IMR-90 (cell line): ENCODE measurements at regions not wholly inside any gene's neighbourhood (a gene's known extent, or its start where the extent isn't known, plus 50 kb on each side); places are given as distances from the start of the nearest gene placed in this dataset.
"Not testable (repeated sequence)": the region's sequence is repeated elsewhere in the genome, so short reads cannot be mapped to it uniquely, and the experiment has no call there.

Experiments used
- ATAC-seq: fragments of 200-7000 bp; cut with Tn5 transposase; 2 replicates; pipeline ENCODE4 v1.9.1; 2020; ENCODE audit warnings: low read depth, mild to moderate bottlenecking, moderate library complexity
- BruUV-seq: library from RNA; stranded (reverse); fragments of 400-500 nt; replicated peaks from 2 replicates; lab custom pipeline; 2021; lab: Mats Ljungman, UMichigan
- CTCF ChIA-PET: fragments of 300-600 bp; formaldehyde crosslinking; extraction: SDS; loops from one replicate; lab custom pipeline; 2021; ENCODE audit warnings: antibody characterized with exemption; lab: Yijun Ruan, JAX
- POLR2A ChIA-PET: fragments of 300-600 bp; sonication (Branson Sonifier 250); formaldehyde crosslinking; loops from one replicate; lab custom pipeline; 2022; ENCODE audit warnings: antibody characterized with exemption; ENCODE audit not compliant: unreplicated experiment; lab: Charles Lee
- DNase-seq: peaks from one replicate; pipeline ENCODE4 v3.0.0; 2013
- H2AFZ ChIP-seq: replicated peaks from 2 replicates; pipeline ENCODE3; 2013; ENCODE audit warnings: low read length, mild to moderate bottlenecking; ENCODE audit not compliant: poor library complexity
- H2AK5ac ChIP-seq: 2 replicates; pipeline ENCODE4 v1.6.1; 2013; ENCODE audit warnings: low read depth, low read length, inconsistent platforms
- H2AK9ac ChIP-seq: replicated peaks from 2 replicates; pipeline ENCODE3; 2013; ENCODE audit warnings: mild to moderate bottlenecking, low read depth, low read length, moderate library complexity; ENCODE audit not compliant: poor library complexity
- H2BK120ac ChIP-seq: 2 replicates; pipeline ENCODE4 v1.6.1; 2013; ENCODE audit warnings: low read depth, low read length, inconsistent platforms
- H2BK15ac ChIP-seq: 3 replicates; pipeline ENCODE4 v1.6.1; 2013; ENCODE audit warnings: low read depth, low read length, inconsistent platforms
- H2BK20ac ChIP-seq: 2 replicates; pipeline ENCODE4 v1.6.1; 2013; ENCODE audit warnings: low read depth, mild to moderate bottlenecking, inconsistent platforms, low read length, moderate library complexity
- H2BK5ac ChIP-seq: 2 replicates; pipeline ENCODE4 v1.6.1; 2013; ENCODE audit warnings: mild to moderate bottlenecking, low read depth, low read length, inconsistent platforms; ENCODE audit not compliant: poor library complexity, severe bottlenecking
- H3K14ac ChIP-seq: replicated peaks from 2 replicates; pipeline ENCODE4 v1.6.1; 2013; ENCODE audit warnings: low read depth, low read length, inconsistent platforms
- H3K18ac ChIP-seq: 2 replicates; pipeline ENCODE4 v1.6.1; 2013; ENCODE audit warnings: low read depth, low read length, control low read depth
- H3K23ac ChIP-seq: 2 replicates; pipeline ENCODE4 v1.6.1; 2013; ENCODE audit warnings: low read depth, low read length, inconsistent platforms
- H3K27ac ChIP-seq: 2 replicates; pipeline ENCODE4 v1.5.1; 2013; ENCODE audit warnings: mild to moderate bottlenecking, control low read depth, low read length; ENCODE audit not compliant: insufficient read depth
- H3K27me3 ChIP-seq: 2 replicates; pipeline ENCODE4 v1.6.1; 2013; ENCODE audit warnings: low read length; ENCODE audit not compliant: control insufficient read depth, insufficient read depth
- H3K36me3 ChIP-seq: 2 replicates; pipeline ENCODE4 v1.6.1; 2013; ENCODE audit warnings: low read length, mixed read lengths; ENCODE audit not compliant: control insufficient read depth, insufficient read depth
- H3K4ac ChIP-seq: 2 replicates; pipeline ENCODE4 v1.6.1; 2013; ENCODE audit warnings: low read depth, low read length, inconsistent platforms
- H3K4me1 ChIP-seq: 2 replicates; pipeline ENCODE4 v1.6.1; 2013; ENCODE audit warnings: low read length, mixed read lengths; ENCODE audit not compliant: control insufficient read depth, insufficient read depth
- H3K4me2 ChIP-seq: 2 replicates; pipeline ENCODE4 v1.6.1; 2013; ENCODE audit warnings: low read depth, mild to moderate bottlenecking, control low read depth, low read length, moderate library complexity
- H3K4me3 ChIP-seq: 2 replicates; pipeline ENCODE4 v1.5.1; 2013; ENCODE audit warnings: low read depth, mild to moderate bottlenecking, control low read depth, low read length, moderate library complexity; ENCODE audit not compliant: insufficient read depth
- H3K56ac ChIP-seq: 2 replicates; pipeline ENCODE4 v1.6.1; 2013; ENCODE audit warnings: low read length, inconsistent platforms; ENCODE audit not compliant: insufficient read depth; ENCODE audit errors: extremely low read depth
- H3K79me1 ChIP-seq, 2 experiments: 2 replicates each; pipeline ENCODE4 v1.6.1; 2013; ENCODE audit warnings: low read length in 2 of 2, inconsistent platforms in 1 of 2, low read depth in 1 of 2
- H3K9ac ChIP-seq: 2 replicates; pipeline ENCODE4 v1.6.1; 2013; ENCODE audit warnings: low read depth, low read length, control low read depth
- H3K9me1 ChIP-seq: 2 replicates; pipeline ENCODE4 v1.6.1; 2013; ENCODE audit warnings: low read length, inconsistent platforms; ENCODE audit not compliant: insufficient read depth
- H3K9me3 ChIP-seq: 2 replicates; pipeline ENCODE4 v1.6.1; 2013; ENCODE audit warnings: low read length; ENCODE audit not compliant: control insufficient read depth, insufficient read depth
- H4K20me1 ChIP-seq: 2 replicates; pipeline ENCODE4 v1.6.1; 2013; ENCODE audit warnings: low read length, inconsistent platforms; ENCODE audit not compliant: insufficient read depth
- H4K5ac ChIP-seq: 2 replicates; pipeline ENCODE4 v1.6.1; 2013; ENCODE audit warnings: mild to moderate bottlenecking, low read depth, low read length, control low read depth
- H4K8ac ChIP-seq, 2 experiments: 2 replicates each; pipeline ENCODE4 v1.6.1; 2013; ENCODE audit warnings: low read depth in 2 of 2, low read length in 2 of 2, control low read depth in 1 of 2, inconsistent platforms in 1 of 2
- H4K91ac ChIP-seq: 2 replicates; pipeline ENCODE4 v1.6.1; 2013; ENCODE audit warnings: low read depth, low read length, inconsistent platforms; ENCODE audit not compliant: insufficient read depth
- WGBS, 2 experiments: methylation state at CpG; one replicate each; pipeline versions ENCODE4 v1.1.5 to v1.1.7; 2013; ENCODE audit warnings: missing lambda C conversion rate in 2 of 2; ENCODE audit not compliant: insufficient read length in 1 of 2; ENCODE audit errors: extremely low coverage in 2 of 2; 5-methylcytosine and 5-hydroxymethylcytosine counted together
- dilution Hi-C: fragments of 300-500 bp; cut with HindIII; formaldehyde crosslinking; loops from one replicate; pipeline ENCODE4 v1.14.3; 2018; ENCODE audit warnings: low sequenced_read_pairs; ENCODE audit not compliant: unreplicated experiment
- in situ Hi-C: fragments of 300-500 bp; cut with MboI; formaldehyde crosslinking; loops from 3 replicates; pipeline ENCODE4 v1.14.3; 2019; ENCODE audit warnings: low sequenced_read_pairs, inconsistent platforms, mixed read lengths
- intact Hi-C: fragments of 100-400 bp; cut with micrococcal nuclease; formaldehyde crosslinking; loops from 2 replicates; pipeline ENCODE4 v1.10.0; 2022

DNA sequence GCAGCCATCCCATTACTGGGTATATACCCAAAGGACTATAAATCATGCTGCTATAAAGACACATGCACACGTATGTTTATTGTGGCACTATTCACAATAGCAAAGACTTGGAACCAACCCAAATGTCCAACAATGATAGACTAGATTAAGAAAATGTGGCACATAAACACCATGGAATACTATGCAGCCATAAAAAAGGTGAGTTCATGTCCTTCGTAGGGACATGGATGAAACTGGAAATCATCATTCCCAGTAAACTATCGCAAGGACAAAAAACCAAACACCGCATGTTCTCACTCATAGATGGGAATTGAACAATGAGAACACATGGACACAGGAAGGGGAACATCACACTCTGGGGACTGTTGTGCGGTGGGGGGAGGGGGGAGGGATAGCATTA lies 550.4 kb upstream of the ID2 start:
- H4K8ac ChIP-seq, H3K56ac ChIP-seq, in situ Hi-C loops, ATAC-seq, H3K27ac ChIP-seq, H2BK15ac ChIP-seq, H2BK5ac ChIP-seq, H4K20me1 ChIP-seq, dilution Hi-C loops, H4K91ac ChIP-seq, H3K4ac ChIP-seq, H3K9me3 ChIP-seq, H2AK5ac ChIP-seq, H2AFZ ChIP-seq, H3K4me2 ChIP-seq, CTCF ChIA-PET, H3K18ac ChIP-seq, H4K5ac ChIP-seq, POLR2A ChIA-PET, H2BK120ac ChIP-seq, intact Hi-C loops, H3K36me3 ChIP-seq, H3K4me1 ChIP-seq, H3K9ac ChIP-seq, H3K23ac ChIP-seq, H3K9me1 ChIP-seq, H3K27me3 ChIP-seq, BruUV-seq, H3K79me1 ChIP-seq, H2BK20ac ChIP-seq, H3K14ac ChIP-seq, DNase-seq, H3K4me3 ChIP-seq, H2AK9ac ChIP-seq: not testable (repeated sequence)
- no CpG with 5 or more reads among the region's 5 CpGs for WGBS, 2 experiments
